ELF-1 (cell line): ENCODE measurements at regions not wholly inside any gene's neighbourhood (a gene's known extent, or its start where the extent isn't known, plus 50 kb on each side); places are given as distances from the start of the nearest gene placed in this dataset.

Experiments used
- DNase-seq: peaks from one replicate; pipeline ENCODE4 v3.0.0-alpha.2; 2016; ENCODE audit warnings: low read depth, low spot score

- DNase-seq, result no peak
Measured at GRCh38 chr16:47917118-47917517, 238.7 kb downstream of the ABCC12 start.

- no peak for DNase-seq
Measured at GRCh38 chr16:47916266-47916665, 239.5 kb downstream of the ABCC12 start.

- no peak for DNase-seq
Measured at GRCh38 chr16:47907109-47907508, 248.7 kb downstream of the ABCC12 start.

- DNase-seq, result peak; percentile 75
Measured at GRCh38 chr16:47905771-47906170, 250.0 kb downstream of the ABCC12 start.

- peak; percentile 62 for DNase-seq
Measured at GRCh38 chr16:47904691-47905090, 251.1 kb downstream of the ABCC12 start.

- DNase-seq, result no peak
Measured at GRCh38 chr16:47903470-47903869, 252.3 kb downstream of the ABCC12 start.

- DNase-seq, result peak; percentile 84
Measured at GRCh38 chr16:47897105-47897504, 258.7 kb downstream of the ABCC12 start.

- no peak for DNase-seq
Measured at GRCh38 chr16:47895146-47895545, 260.6 kb downstream of the ABCC12 start.

GRCh38 chr16:47892999-47893398, 262.8 kb downstream of the ABCC12 start:
- no peak for DNase-seq

- no peak for DNase-seq
Measured at GRCh38 chr16:47888734-47889133, 267.1 kb downstream of the ABCC12 start.

GRCh38 chr16:47888142-47888541, 267.7 kb downstream of the ABCC12 start:
- DNase-seq, result peak; percentile 43

GRCh38 chr16:47887496-47887895, 268.3 kb downstream of the ABCC12 start:
- DNase-seq, result peak; percentile 77

GRCh38 chr16:47886631-47887415, 269.0 kb downstream of the ABCC12 start:
- DNase-seq, result peak; percentile 61

- no peak for DNase-seq
Measured at GRCh38 chr16:47886139-47886538, 269.7 kb downstream of the ABCC12 start.

- DNase-seq, result no peak
Measured at GRCh38 chr16:47885489-47885888, 270.3 kb downstream of the ABCC12 start.

GRCh38 chr16:47884116-47884725, 271.6 kb downstream of the ABCC12 start:
- peak; percentile 63 for DNase-seq

GRCh38 chr16:47881574-47881973, 274.2 kb downstream of the ABCC12 start:
- no peak for DNase-seq

- no peak for DNase-seq
Measured at GRCh38 chr16:47880653-47881052, 275.1 kb downstream of the ABCC12 start.

GRCh38 chr16:47877166-47877565, 278.6 kb downstream of the ABCC12 start:
- DNase-seq, result no peak

- DNase-seq, result no peak
Measured at GRCh38 chr16:47876511-47876910, 279.3 kb downstream of the ABCC12 start.

- no peak for DNase-seq
Measured at GRCh38 chr16:47873434-47873833, 282.4 kb downstream of the ABCC12 start.

GRCh38 chr16:47872225-47872624, 283.6 kb downstream of the ABCC12 start:
- DNase-seq, result no peak

- no peak for DNase-seq
Measured at GRCh38 chr16:47866423-47866822, 289.4 kb downstream of the ABCC12 start.
